ENCODE measurements at regions not wholly inside any gene's neighbourhood (a gene's known extent, or its start where the extent isn't known, plus 50 kb on each side); places are given as distances from the start of the nearest gene placed in this dataset.

DNA sequence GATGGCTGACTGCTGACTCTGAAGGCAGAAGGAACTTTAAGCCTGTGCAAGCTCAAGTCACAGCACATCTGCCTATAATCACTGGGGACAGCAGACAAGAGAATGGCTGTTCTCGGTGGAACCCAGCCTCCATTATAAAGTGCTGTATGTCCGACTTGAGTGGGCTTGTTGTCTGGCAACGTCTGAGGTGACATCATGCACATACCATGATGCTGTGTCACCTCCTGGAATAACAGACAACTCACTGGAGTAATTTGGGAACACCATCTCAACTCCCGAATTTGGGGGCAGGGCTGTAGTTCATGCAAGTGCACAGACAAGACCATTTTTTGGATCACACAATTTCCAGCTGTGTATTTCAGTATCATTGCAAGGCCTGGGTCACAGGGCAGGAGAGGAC is 59.8 kb upstream of the GPM6B start:
- Histone ChIP-seq H3K4ac (ENCODE audit: low read length) (no peak overlapping the region), H2BK15ac (ENCODE audit: low read length) (no peak overlapping the region), H4K91ac (ENCODE audit: low read depth, low read length, poor library complexity) (no peak overlapping the region), H3K4me1 (ENCODE audit: control insufficient read depth in 2 of 2, insufficient read depth in 1 of 2, low read depth in 1 of 2, low read length in 2 of 2) (no peaks in the 10 kb centered on the region), H3K4me3 (ENCODE audit: low read length in 2 of 2) (no peak overlapping the region), H3K18ac (ENCODE audit: low read length) (no peak overlapping the region), H3K23ac (ENCODE audit: low read depth, low read length, poor library complexity) (no peak overlapping the region), H3K4me2 (ENCODE audit: insufficient read depth, low read length, poor library complexity, severe bottlenecking) (no peak overlapping the region), H3K27ac (replicated peaks; ENCODE audit: low read length) (no peak overlapping the region), H2AFZ (ENCODE audit: low read length) (no peak overlapping the region), H3K36me3 (replicated peaks in 1 of 2; ENCODE audit: control insufficient read depth in 2 of 2, insufficient read depth in 2 of 2, low read length in 2 of 2) (peaks cover 0 to 23% of the 10 kb centered on the region in 2 donors), H3K79me1 (ENCODE audit: low read depth, low read length) (peaks cover 2% of the 10 kb centered on the region), H3K27me3 (ENCODE audit: control insufficient read depth in 3 of 3, insufficient read depth in 3 of 3, low read depth in 1 of 3, low read length in 3 of 3) (peaks cover 0 to 2% (median 0%) of the 10 kb centered on the region in 3 experiments), H2AK5ac (ENCODE audit: low read depth, low read length) (no peak overlapping the region), H2BK5ac (ENCODE audit: low read length) (no peak overlapping the region), H3K9me3 (replicated peaks in 1 of 2; ENCODE audit: control insufficient read depth in 2 of 2, insufficient read depth in 1 of 2, low read depth in 1 of 2, low read length in 2 of 2) (no peaks in the 10 kb centered on the region), H4K8ac (ENCODE audit: low read depth, low read length) (no peak overlapping the region), H3K9ac (ENCODE audit: low read depth, low read length, poor library complexity) (no peak overlapping the region), H2BK120ac (ENCODE audit: low read depth, low read length) (no peak overlapping the region), H3K14ac (ENCODE audit: low read length) (no peak overlapping the region), H2BK12ac (ENCODE audit: low read length) (no peak overlapping the region)
- no peak for DNase-seq (ENCODE audit: low spot score)
- WGBS, 2 donors (ENCODE audit: extremely low coverage in 2 of 2, insufficient read length in 2 of 2, insufficient replicate concordance in 1 of 2), result no CpG with 5 or more reads among the region's 4 CpGs

DNA sequence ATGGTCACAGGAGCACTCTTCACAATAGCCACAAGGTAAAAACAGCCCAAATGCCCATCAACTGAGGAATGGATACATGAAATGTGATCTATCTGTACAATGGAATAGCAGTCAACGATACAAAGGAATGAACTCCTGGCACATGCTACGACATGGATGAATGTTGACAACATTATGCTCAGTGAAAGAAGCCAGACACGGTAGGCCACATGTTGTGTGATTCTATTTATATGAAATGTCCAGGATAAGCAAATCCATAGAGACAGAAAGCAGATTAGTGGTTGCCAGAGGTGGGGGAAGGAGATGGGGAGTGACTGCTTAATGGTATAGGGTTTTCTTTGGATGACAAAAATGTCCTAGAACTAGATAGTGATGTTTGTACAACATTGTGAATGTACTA is 58.7 kb upstream of the GPM6B start:
- H3K27ac ChIP-seq (replicated peaks; ENCODE audit: low read length), result no peak overlapping the region
- no CpG with 5 or more reads among the region's 3 CpGs for WGBS, 2 donors (ENCODE audit: extremely low coverage in 2 of 2, insufficient read length in 2 of 2, insufficient replicate concordance in 1 of 2)

DNA sequence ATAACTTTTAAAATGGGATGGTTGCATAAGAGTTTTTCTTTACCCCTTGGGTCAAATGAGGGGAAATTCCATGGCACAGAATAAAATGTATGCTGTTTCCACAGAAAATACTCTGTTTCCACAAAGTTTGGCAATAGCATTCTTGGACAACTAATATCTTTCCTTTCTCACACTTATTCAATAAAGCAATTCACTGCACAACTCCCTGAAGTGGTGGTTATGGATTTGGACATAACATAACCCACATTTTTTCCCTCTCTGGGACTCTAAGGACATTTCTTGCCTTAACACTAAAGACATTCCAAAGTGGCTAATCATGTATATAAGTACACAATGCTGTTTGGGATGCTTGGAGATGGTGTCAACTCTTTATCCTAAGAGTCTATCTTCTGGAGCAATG is 51.7 kb upstream of the GPM6B start:
- Histone ChIP-seq H3K14ac (ENCODE audit: low read length) (no peak overlapping the region), H3K4me1 (ENCODE audit: control insufficient read depth in 2 of 2, insufficient read depth in 1 of 2, low read depth in 1 of 2, low read length in 2 of 2) (peaks cover 4 to 16% of the 10 kb centered on the region in 2 donors), H2AK5ac (ENCODE audit: low read depth, low read length) (no peak overlapping the region), H3K4me3 (ENCODE audit: low read length in 2 of 2) (no peak overlapping the region), H3K9ac (ENCODE audit: low read depth, low read length, poor library complexity) (no peak overlapping the region), H3K23ac (ENCODE audit: low read depth, low read length, poor library complexity) (no peak overlapping the region), H3K27me3 (ENCODE audit: control insufficient read depth in 3 of 3, insufficient read depth in 3 of 3, low read depth in 1 of 3, low read length in 3 of 3) (no peaks in the 10 kb centered on the region), H3K9me3 (replicated peaks in 1 of 2; ENCODE audit: control insufficient read depth in 2 of 2, insufficient read depth in 1 of 2, low read depth in 1 of 2, low read length in 2 of 2) (no peaks in the 10 kb centered on the region), H4K91ac (ENCODE audit: low read depth, low read length, poor library complexity) (no peak overlapping the region), H3K18ac (ENCODE audit: low read length) (no peak overlapping the region), H2BK15ac (ENCODE audit: low read length) (no peak overlapping the region), H3K4me2 (ENCODE audit: insufficient read depth, low read length, poor library complexity, severe bottlenecking) (no peak overlapping the region), H4K8ac (ENCODE audit: low read depth, low read length) (no peak overlapping the region), H2AFZ (ENCODE audit: low read length) (no peak overlapping the region), H2BK12ac (ENCODE audit: low read length) (no peak overlapping the region), H2BK120ac (ENCODE audit: low read depth, low read length) (no peak overlapping the region), H3K79me1 (ENCODE audit: low read depth, low read length) (no peaks in the 10 kb centered on the region), H2BK5ac (ENCODE audit: low read length) (no peak overlapping the region), H3K4ac (ENCODE audit: low read length) (no peak overlapping the region), H3K36me3 (replicated peaks in 1 of 2; ENCODE audit: control insufficient read depth in 2 of 2, insufficient read depth in 2 of 2, low read length in 2 of 2) (peaks cover 0 to 27% of the 10 kb centered on the region in 2 donors), H3K27ac (replicated peaks; ENCODE audit: low read length) (no peak overlapping the region)
- DNase-seq (ENCODE audit: low spot score), result no peak

More for the DNA sequence above, 58.7 kb upstream of the GPM6B start:
- Histone ChIP-seq H4K91ac (ENCODE audit: low read depth, low read length, poor library complexity) (no peak overlapping the region), H2BK5ac (ENCODE audit: low read length) (no peak overlapping the region), H2BK15ac (ENCODE audit: low read length) (no peak overlapping the region), H3K4me1 (ENCODE audit: control insufficient read depth in 2 of 2, insufficient read depth in 1 of 2, low read depth in 1 of 2, low read length in 2 of 2) (no peaks in the 10 kb centered on the region), H3K36me3 (replicated peaks in 1 of 2; ENCODE audit: control insufficient read depth in 2 of 2, insufficient read depth in 2 of 2, low read length in 2 of 2) (peaks cover 0 to 26% of the 10 kb centered on the region in 2 donors), H3K23ac (ENCODE audit: low read depth, low read length, poor library complexity) (no peak overlapping the region), H2BK120ac (ENCODE audit: low read depth, low read length) (no peak overlapping the region), H3K9ac (ENCODE audit: low read depth, low read length, poor library complexity) (no peak overlapping the region), H2AFZ (ENCODE audit: low read length) (no peak overlapping the region), H3K79me1 (ENCODE audit: low read depth, low read length) (peaks cover 2% of the 10 kb centered on the region), H2BK12ac (ENCODE audit: low read length) (no peak overlapping the region), H3K18ac (ENCODE audit: low read length) (no peak overlapping the region), H3K27me3 (ENCODE audit: control insufficient read depth in 3 of 3, insufficient read depth in 3 of 3, low read depth in 1 of 3, low read length in 3 of 3) (peaks cover 0 to 2% (median 0%) of the 10 kb centered on the region in 3 experiments), H2AK5ac (ENCODE audit: low read depth, low read length) (no peak overlapping the region), H3K4me3 (ENCODE audit: low read length in 2 of 2) (no peak overlapping the region), H4K8ac (ENCODE audit: low read depth, low read length) (no peak overlapping the region), H3K4ac (ENCODE audit: low read length) (no peak overlapping the region), H3K14ac (ENCODE audit: low read length) (no peak overlapping the region), H3K9me3 (replicated peaks in 1 of 2; ENCODE audit: control insufficient read depth in 2 of 2, insufficient read depth in 1 of 2, low read depth in 1 of 2, low read length in 2 of 2) (no peaks in the 10 kb centered on the region), H3K4me2 (ENCODE audit: insufficient read depth, low read length, poor library complexity, severe bottlenecking) (no peak overlapping the region)
- DNase-seq (ENCODE audit: low spot score), result no peak

All from neuronal stem cell (in vitro differentiated cells).